ENCODE measurements at regions not wholly inside any gene's neighbourhood (a gene's known extent, or its start where the extent isn't known, plus 50 kb on each side); places are given as distances from the start of the nearest gene placed in this dataset.
"Not testable (repeated sequence)": the region's sequence is repeated elsewhere in the genome, so short reads cannot be mapped to it uniquely, and the experiment has no call there.

GRCh38 chr17:73909186-73909585, 264.9 kb upstream of the SDK2 start:
- Histone ChIP-seq H3K27ac (ENCODE audit: low read depth, low read length) (no peak overlapping the region), H3K27me3 (ENCODE audit: insufficient read depth, low read length) (peaks cover 86% of the 10 kb centered on the region), H3K9me3 (ENCODE audit: insufficient read depth, low read depth, low read length) (no peaks in the 10 kb centered on the region), H3K4me3 (ENCODE audit: low read length) (no peak overlapping the region), H3K4me1 (ENCODE audit: insufficient read depth, low read length) (no peaks in the 10 kb centered on the region), H3K36me3 (ENCODE audit: insufficient read depth, low read length) (no peaks in the 10 kb centered on the region), H3K9ac (ENCODE audit: low read depth, low read length) (no peak overlapping the region)
- WGBS, result 89% methylated on average over 7 of the region's 7 CpGs

GRCh38 chr17:73910206-73910605, 266.0 kb upstream of the SDK2 start:
- Histone ChIP-seq H3K36me3 (ENCODE audit: insufficient read depth, low read length) (no peaks in the 10 kb centered on the region), H3K4me3 (ENCODE audit: low read length) (no peak overlapping the region), H3K27me3 (ENCODE audit: insufficient read depth, low read length) (peaks cover 80% of the 10 kb centered on the region), H3K27ac (ENCODE audit: low read depth, low read length) (no peak overlapping the region), H3K4me1 (ENCODE audit: insufficient read depth, low read length) (no peaks in the 10 kb centered on the region), H3K9ac (ENCODE audit: low read depth, low read length) (no peak overlapping the region), H3K9me3 (ENCODE audit: insufficient read depth, low read depth, low read length) (0 out of 2 replicates have a peak, but pooled peaks cover 5% of the 10 kb centered on the region)
- 86% methylated on average over 4 of the region's 4 CpGs for WGBS

- H3K4me3 ChIP-seq (ENCODE audit: low read length), result no peak overlapping the region
- WGBS, result 74% methylated on average over 4 of the region's 5 CpGs
Observed at GRCh38 chr17:73910821-73911515, 266.7 kb upstream of the SDK2 start.

GRCh38 chr17:73911726-73912372, 267.6 kb upstream of the SDK2 start:
- Histone ChIP-seq H3K4me3 (ENCODE audit: low read length) (no peak overlapping the region), H3K4me1 (ENCODE audit: insufficient read depth, low read length) (no peaks in the 10 kb centered on the region), H3K27ac (ENCODE audit: low read depth, low read length) (no peak overlapping the region), H3K9ac (ENCODE audit: low read depth, low read length) (no peak overlapping the region), H3K27me3 (ENCODE audit: insufficient read depth, low read length) (peaks cover 63% of the 10 kb centered on the region), H3K36me3 (ENCODE audit: insufficient read depth, low read length) (no peaks in the 10 kb centered on the region), H3K9me3 (ENCODE audit: insufficient read depth, low read depth, low read length) (peaks cover 18% of the 10 kb centered on the region; the same call in 1 of the 2 replicates)
- 70% methylated on average over 6 of the region's 6 CpGs for WGBS

More at GRCh38 chr17:73910821-73911515, 266.7 kb upstream of the SDK2 start:
- Histone ChIP-seq H3K27ac (ENCODE audit: low read depth, low read length) (no peak overlapping the region), H3K4me1 (ENCODE audit: insufficient read depth, low read length) (no peaks in the 10 kb centered on the region), H3K9ac (ENCODE audit: low read depth, low read length) (no peak overlapping the region), H3K36me3 (ENCODE audit: insufficient read depth, low read length) (no peaks in the 10 kb centered on the region), H3K27me3 (ENCODE audit: insufficient read depth, low read length) (peaks cover 72% of the 10 kb centered on the region), H3K9me3 (ENCODE audit: insufficient read depth, low read depth, low read length) (peaks cover 12% of the 10 kb centered on the region; the same call in 1 of the 2 replicates)

- H3K27me3 ChIP-seq (ENCODE audit: insufficient read depth, low read length), result peaks cover 58% of the 10 kb centered on the region
- H3K27ac ChIP-seq (ENCODE audit: low read depth, low read length), result no peak overlapping the region
- 97% methylated on average over 1 of the region's 1 CpG for WGBS
Observed at GRCh38 chr17:73912373-73912746, 268.1 kb upstream of the SDK2 start.

GRCh38 chr17:73914536-73915274, 270.5 kb upstream of the SDK2 start:
- no peaks in the 10 kb centered on the region for H3K4me1 ChIP-seq (ENCODE audit: insufficient read depth, low read length)
- no peak overlapping the region for H3K27ac ChIP-seq (ENCODE audit: low read depth, low read length)
- no peak overlapping the region for H3K9ac ChIP-seq (ENCODE audit: low read depth, low read length)
- peaks cover 35% of the 10 kb centered on the region for H3K27me3 ChIP-seq (ENCODE audit: insufficient read depth, low read length)
- peaks cover 31% of the 10 kb centered on the region; the same call in 1 of the 2 replicates for H3K9me3 ChIP-seq (ENCODE audit: insufficient read depth, low read depth, low read length)
- H3K4me3 ChIP-seq (ENCODE audit: low read length), result no peak overlapping the region
- no peaks in the 10 kb centered on the region for H3K36me3 ChIP-seq (ENCODE audit: insufficient read depth, low read length)
- 90% methylated on average over 6 of the region's 7 CpGs for WGBS

More at GRCh38 chr17:73912373-73912746, 268.1 kb upstream of the SDK2 start:
- Histone ChIP-seq H3K36me3 (ENCODE audit: insufficient read depth, low read length) (no peaks in the 10 kb centered on the region), H3K9ac (ENCODE audit: low read depth, low read length) (no peak overlapping the region), H3K9me3 (ENCODE audit: insufficient read depth, low read depth, low read length) (peaks cover 18% of the 10 kb centered on the region; the same call in 1 of the 2 replicates), H3K4me1 (ENCODE audit: insufficient read depth, low read length) (no peaks in the 10 kb centered on the region), H3K4me3 (ENCODE audit: low read length) (no peak overlapping the region)

GRCh38 chr17:73919033-73919432, 274.8 kb upstream of the SDK2 start:
- H3K9ac ChIP-seq (ENCODE audit: low read depth, low read length); H3K4me3 ChIP-seq (ENCODE audit: low read length); H3K36me3 ChIP-seq (ENCODE audit: insufficient read depth, low read length); H3K4me1 ChIP-seq (ENCODE audit: insufficient read depth, low read length); H3K27me3 ChIP-seq (ENCODE audit: insufficient read depth, low read length); H3K27ac ChIP-seq (ENCODE audit: low read depth, low read length): not testable (repeated sequence)
- WGBS, result 76% methylated on average over 2 of the region's 3 CpGs
- peaks cover 31% of the 10 kb centered on the region; the same call in 1 of the 2 replicates for H3K9me3 ChIP-seq (ENCODE audit: insufficient read depth, low read depth, low read length)

GRCh38 chr17:73921306-73921705, 277.1 kb upstream of the SDK2 start:
- no peak overlapping the region for H3K27ac ChIP-seq (ENCODE audit: low read depth, low read length)
- H3K9ac ChIP-seq (ENCODE audit: low read depth, low read length), result no peak overlapping the region
- H3K4me1 ChIP-seq (ENCODE audit: insufficient read depth, low read length), result no peaks in the 10 kb centered on the region
- peaks cover 15% of the 10 kb centered on the region; the same call in 1 of the 2 replicates for H3K9me3 ChIP-seq (ENCODE audit: insufficient read depth, low read depth, low read length)
- H3K36me3 ChIP-seq (ENCODE audit: insufficient read depth, low read length), result no peaks in the 10 kb centered on the region
- no peak overlapping the region for H3K4me3 ChIP-seq (ENCODE audit: low read length)
- no peaks in the 10 kb centered on the region for H3K27me3 ChIP-seq (ENCODE audit: insufficient read depth, low read length)
- WGBS, result 86% methylated on average over 2 of the region's 2 CpGs

- peaks cover 7% of the 10 kb centered on the region; the same call in 1 of the 2 replicates for H3K9me3 ChIP-seq (ENCODE audit: insufficient read depth, low read depth, low read length)
- H3K27me3 ChIP-seq (ENCODE audit: insufficient read depth, low read length), result no peaks in the 10 kb centered on the region
- H3K4me1 ChIP-seq (ENCODE audit: insufficient read depth, low read length), result no peaks in the 10 kb centered on the region
- no peaks in the 10 kb centered on the region for H3K36me3 ChIP-seq (ENCODE audit: insufficient read depth, low read length)
- no peak overlapping the region for H3K4me3 ChIP-seq (ENCODE audit: low read length)
- H3K27ac ChIP-seq (ENCODE audit: low read depth, low read length), result no peak overlapping the region
- 87% methylated on average over 10 of the region's 10 CpGs for WGBS
- no peak overlapping the region for H3K9ac ChIP-seq (ENCODE audit: low read depth, low read length)
Observed at GRCh38 chr17:73924114-73924908, 279.2 kb upstream of the RPL38 start.

- Histone ChIP-seq H3K27me3 (ENCODE audit: insufficient read depth, low read length) (no peaks in the 10 kb centered on the region), H3K9ac (ENCODE audit: low read depth, low read length) (no peak overlapping the region), H3K36me3 (ENCODE audit: insufficient read depth, low read length) (no peaks in the 10 kb centered on the region), H3K4me3 (ENCODE audit: low read length) (no peak overlapping the region), H3K4me1 (ENCODE audit: insufficient read depth, low read length) (no peaks in the 10 kb centered on the region; the same call in 1 of the 2 replicates), H3K9me3 (ENCODE audit: insufficient read depth, low read depth, low read length) (peaks cover 5% of the 10 kb centered on the region; the same call in 1 of the 2 replicates), H3K27ac (ENCODE audit: low read depth, low read length) (no peak overlapping the region)
Observed at GRCh38 chr17:73924909-73925186, 278.6 kb upstream of the RPL38 start.

Data from HUES64 (cell line).